GM12878 (cell line): ENCODE measurements at regions not wholly inside any gene's neighbourhood (a gene's known extent, or its start where the extent isn't known, plus 50 kb on each side); places are given as distances from the start of the nearest gene placed in this dataset.

Source experiments
- ATF3 ChIP-seq: IDR thresholded peaks from 2 replicates; pipeline ENCODE4 v1.6.1; 2011; ENCODE audit warnings: low read depth, mild to moderate bottlenecking, low read length, moderate library complexity, borderline replicate concordance; ENCODE audit errors: extremely low read depth
- E2F8 ChIP-seq: fragments of 450-650 bp; IDR thresholded peaks from 2 replicates; pipeline ENCODE4 v1.6.1; 2018; ENCODE audit warnings: mild to moderate bottlenecking, low read depth, moderate library complexity; ENCODE audit not compliant: partially characterized antibody
- IRF4 ChIP-seq: IDR thresholded peaks from 2 replicates; pipeline ENCODE4 v1.6.1; 2011; ENCODE audit warnings: low read depth, low read length
- PRDM15 ChIP-seq: fragments of 450-650 bp; formaldehyde crosslinking; IDR thresholded peaks from 2 replicates; pipeline ENCODE4 v1.4.0; 2020; ENCODE audit warnings: mild to moderate bottlenecking, moderate library complexity
- ZZZ3 ChIP-seq: IDR thresholded peaks from 2 replicates; pipeline ENCODE4 v1.6.1; 2011; ENCODE audit warnings: low read depth; ENCODE audit not compliant: control insufficient read depth, insufficient read length

GRCh38 chr14:83461521-83461920, 1927.9 kb upstream of the SEL1L start (continued):
- TF ChIP-seq PRDM15 (CRISPR knock-in tag) (no peak), IRF4 (no peak), ATF3 (no peak), ZZZ3 (no peak), E2F8 (no peak)
